HL-60 (cell line): ENCODE measurements at regions not wholly inside any gene's neighbourhood (a gene's known extent, or its start where the extent isn't known, plus 50 kb on each side); places are given as distances from the start of the nearest gene placed in this dataset.

Experiments
- CTCF ChIP-seq: IDR thresholded peaks from one replicate; pipeline ENCODE4 v1.5.1; 2011; ENCODE audit warnings: low read length, control low read depth, inconsistent platforms; ENCODE audit not compliant: insufficient read depth
- GABPA ChIP-seq: IDR thresholded peaks from 2 replicates; pipeline ENCODE4 v1.6.1; 2012; ENCODE audit warnings: low read depth
- POLR2AphosphoS5 ChIP-seq: IDR thresholded peaks from 2 replicates; pipeline ENCODE4 v1.6.1; 2012; ENCODE audit warnings: low read depth
- REST ChIP-seq: IDR thresholded peaks from 2 replicates; pipeline ENCODE4 v1.6.1; 2012; ENCODE audit warnings: low read depth; ENCODE audit not compliant: insufficient replicate concordance

- TF ChIP-seq POLR2AphosphoS5 = no peak
- no peak for TF ChIP-seq CTCF
- no peak for TF ChIP-seq REST
- TF ChIP-seq GABPA = no peak
These were observed 167.2 kb upstream of the SATB2 start for GRCh38 chr2:199624958-199625357.
